ENCODE measurements at regions not wholly inside any gene's neighbourhood (a gene's known extent, or its start where the extent isn't known, plus 50 kb on each side); places are given as distances from the start of the nearest gene placed in this dataset.

DNA sequence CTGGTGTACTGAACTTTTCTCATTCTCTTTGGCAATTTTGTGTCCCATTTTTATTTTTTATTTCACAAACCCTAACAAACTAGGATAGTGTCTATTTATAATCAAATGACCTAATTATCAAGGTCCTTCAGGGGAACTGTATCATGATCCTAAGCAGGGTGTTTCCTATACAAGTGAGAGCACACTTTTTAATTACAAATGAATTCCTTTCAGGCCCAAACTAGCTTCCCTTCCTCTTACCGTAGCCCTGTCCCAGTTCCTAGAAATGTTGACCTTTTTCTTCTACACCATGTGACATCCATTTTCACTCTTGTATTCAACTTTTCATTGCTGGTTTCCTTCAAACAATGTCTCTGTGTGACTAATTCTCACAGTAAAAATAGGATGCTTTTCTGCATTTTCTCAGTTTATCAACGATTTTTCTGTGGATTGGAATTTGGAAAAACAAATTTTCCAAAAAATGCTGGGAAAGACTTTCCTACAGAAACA lies 411.4 kb downstream of the CCDC91 start:
- no peak for DNase-seq

DNA sequence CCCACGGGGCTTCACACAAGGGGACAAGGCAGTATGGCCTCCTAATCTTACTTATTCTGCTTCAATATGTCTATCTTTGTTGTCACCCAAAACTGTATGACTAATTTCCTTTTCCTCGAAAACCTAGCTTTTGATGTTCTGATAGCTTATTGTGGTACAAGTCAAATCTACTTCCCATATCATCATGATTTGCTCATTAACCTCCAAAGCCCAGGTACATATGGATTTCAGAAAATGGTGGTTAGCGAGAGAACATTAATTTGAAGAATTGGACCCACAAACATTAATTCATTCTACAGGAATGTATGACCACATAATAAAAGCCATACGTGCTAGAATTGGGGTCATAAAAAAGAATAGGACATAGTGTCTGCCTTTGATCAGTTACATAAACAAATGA lies 412.5 kb downstream of the CCDC91 start:
- no peak for DNase-seq

GRCh38 chr12:28603239-28603638 lies 413.0 kb downstream of the CCDC91 start:
- DNase-seq, result no peak

DNA sequence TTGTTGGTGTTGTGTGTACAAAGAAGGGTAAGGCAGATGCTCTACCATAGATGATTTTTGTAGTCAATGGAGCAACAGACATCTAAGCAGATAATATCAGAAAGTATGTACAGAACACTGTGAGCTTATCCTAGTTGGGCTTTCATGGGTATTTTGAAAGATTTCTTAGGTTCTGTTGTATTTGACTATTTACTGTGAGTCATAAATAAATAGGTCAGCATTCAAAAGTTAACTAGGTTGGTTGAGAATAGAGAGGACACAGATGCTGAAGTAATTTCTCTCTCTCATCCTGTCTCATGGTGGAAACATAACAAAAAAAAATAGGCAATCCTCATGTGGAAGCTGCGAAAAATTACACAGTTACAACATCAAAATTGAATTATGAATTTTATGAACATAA lies 413.5 kb downstream of the CCDC91 start:
- no peak for DNase-seq

DNA sequence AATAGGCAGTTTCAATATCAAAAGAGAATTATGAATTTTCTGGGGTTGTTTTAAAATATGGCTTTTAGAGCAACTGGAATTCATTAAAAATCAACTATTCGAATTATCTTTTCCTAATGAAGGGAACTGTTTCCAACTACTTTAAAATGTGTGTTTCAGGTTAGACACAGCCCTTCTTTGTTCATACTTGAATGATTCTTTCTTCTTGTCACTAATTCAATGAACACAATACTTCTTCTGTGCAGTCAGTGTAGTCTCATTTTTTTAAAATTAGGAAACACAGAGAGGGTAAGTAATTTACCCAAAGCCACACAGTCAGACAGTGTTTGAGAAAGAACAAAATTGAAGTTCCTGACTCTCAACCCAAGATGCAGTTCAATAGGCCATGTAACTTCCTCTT lies 414.0 kb downstream of the CCDC91 start:
- DNase-seq, result no peak

DNA sequence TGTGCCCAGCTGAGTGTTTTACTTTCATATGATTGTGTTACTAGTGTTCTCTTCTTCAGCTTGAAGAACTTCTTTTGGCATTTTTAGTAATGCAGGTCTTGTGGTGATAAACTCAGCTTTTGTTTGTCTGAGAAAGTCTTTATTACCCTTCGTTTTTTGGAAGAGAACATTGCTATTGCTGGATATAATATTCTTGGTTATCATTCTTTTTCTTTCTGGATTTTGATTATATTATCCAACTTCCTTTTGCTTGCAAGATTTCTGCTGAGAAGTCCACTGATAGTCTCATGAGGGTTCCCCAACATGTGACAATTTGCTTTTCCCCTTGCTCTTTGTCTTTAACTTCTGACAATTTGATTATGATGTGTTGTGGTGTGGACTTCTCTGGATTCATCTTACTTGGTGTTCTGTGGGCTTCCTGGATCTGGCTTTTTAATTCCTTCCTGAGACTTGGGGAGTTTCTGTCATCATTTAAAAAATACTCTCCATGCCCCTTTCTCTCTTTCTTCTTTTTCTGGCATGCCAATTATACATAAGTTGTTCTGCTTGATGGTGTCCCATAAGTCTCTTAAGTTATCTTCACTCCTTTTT lies 416.8 kb downstream of the CCDC91 start:
- DNase-seq, result no peak

DNA sequence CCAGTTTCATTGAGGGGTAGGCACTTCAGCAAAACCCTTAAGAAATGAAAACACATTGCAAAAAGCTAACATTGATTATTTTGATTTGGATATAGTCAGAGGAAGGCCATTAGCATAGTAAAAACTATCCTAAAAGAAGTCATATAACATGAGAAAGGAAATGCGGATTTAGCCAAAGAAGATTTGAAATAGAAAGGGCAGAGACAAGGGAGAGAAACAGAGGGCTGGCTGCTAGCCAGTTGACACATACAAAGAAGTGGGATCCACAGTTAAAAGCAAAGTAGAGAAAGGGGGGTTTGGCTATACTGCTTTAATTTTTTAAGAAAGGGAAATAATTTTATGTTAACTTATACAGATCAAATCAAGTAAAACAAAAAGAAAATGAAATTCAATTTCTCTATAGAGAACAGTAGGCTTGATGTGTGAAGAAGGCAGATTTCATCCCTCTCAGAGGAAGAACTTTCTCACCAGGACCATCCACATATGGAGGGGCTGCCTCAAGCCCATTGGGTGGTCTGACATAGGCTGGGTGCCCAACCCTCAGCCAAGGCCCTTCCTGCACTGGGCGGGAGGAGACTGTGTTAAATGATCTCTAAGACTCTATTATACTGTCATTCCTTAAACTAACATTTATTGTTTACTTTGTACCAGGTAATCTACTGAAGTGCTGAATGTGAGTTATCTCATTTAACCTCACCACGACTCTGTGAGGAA lies 420.3 kb downstream of the CCDC91 start:
- DNase-seq, result no peak

GRCh38 chr12:28611115-28611435 lies 420.8 kb downstream of the CCDC91 start:
- DNase-seq, result peak; percentile 20

DNA sequence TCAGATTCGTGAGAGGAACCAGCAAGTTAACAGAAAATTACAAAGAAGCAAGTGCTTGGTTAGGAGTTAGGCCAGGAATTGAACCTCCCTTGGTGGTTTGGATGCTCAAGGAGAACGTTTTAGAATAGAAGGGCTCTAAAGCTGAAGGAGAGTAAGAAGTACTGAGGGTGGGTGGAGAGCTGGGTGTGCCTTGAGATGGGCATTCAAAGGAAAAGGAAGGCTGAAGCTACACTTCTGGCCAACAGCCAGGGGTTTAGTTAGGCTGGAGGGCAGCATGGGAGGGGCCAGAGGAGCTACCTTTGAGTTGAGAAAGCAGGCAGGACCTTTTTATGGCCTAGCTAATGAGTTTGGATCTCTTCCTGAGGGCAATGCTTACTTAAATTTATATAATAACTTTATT lies 421.2 kb downstream of the CCDC91 start:
- no peak for DNase-seq

DNA sequence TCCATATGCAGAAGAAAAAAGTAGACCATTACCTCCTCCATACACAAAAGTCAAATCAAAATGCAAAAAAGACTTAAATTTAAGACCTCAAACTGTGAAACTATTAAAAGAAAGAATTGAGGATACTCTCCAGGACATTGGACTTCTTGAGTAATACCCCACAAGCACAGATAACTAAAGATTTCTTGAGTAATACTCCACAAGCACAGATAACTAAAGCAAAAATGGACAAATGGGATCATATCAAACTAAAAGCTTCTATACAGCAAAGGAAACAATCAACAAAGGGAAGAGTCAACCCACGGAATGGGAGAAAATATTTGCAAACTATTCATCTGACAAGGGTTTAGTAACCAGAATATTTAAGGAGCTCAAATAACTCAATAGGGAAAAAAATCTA lies 427.9 kb downstream of the CCDC91 start:
- no peak for DNase-seq

GRCh38 chr12:28618772-28619171 lies 428.5 kb downstream of the CCDC91 start:
- no peak for DNase-seq

GRCh38 chr12:28620281-28620680 lies 430.0 kb downstream of the CCDC91 start:
- no peak for DNase-seq

DNA sequence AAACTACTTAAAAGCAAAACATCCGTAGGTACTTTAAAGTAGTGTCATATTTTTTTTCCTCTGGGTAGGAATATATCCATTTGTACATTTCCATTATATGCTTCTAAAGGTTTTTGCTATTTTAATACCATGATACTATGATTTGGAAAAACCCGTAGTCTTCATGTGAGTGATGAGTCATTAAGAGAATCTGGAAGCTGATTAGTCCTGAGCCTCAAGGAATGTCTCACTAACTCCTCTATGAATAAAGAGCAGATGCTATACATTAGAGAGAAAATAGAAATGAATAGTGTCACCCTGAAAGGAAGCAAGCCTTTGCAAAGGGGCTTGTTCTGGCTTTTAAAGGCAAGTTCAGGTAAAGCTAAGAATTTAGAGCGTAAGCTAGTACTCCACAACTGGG lies 432.1 kb downstream of the CCDC91 start:
- peak; percentile 48 for DNase-seq

GRCh38 chr12:28626504-28626903 lies 436.2 kb downstream of the CCDC91 start:
- DNase-seq, result no peak

- DNase-seq, result no peak
Observed at GRCh38 chr12:28629691-28630090, 439.4 kb downstream of the CCDC91 start.

DNA sequence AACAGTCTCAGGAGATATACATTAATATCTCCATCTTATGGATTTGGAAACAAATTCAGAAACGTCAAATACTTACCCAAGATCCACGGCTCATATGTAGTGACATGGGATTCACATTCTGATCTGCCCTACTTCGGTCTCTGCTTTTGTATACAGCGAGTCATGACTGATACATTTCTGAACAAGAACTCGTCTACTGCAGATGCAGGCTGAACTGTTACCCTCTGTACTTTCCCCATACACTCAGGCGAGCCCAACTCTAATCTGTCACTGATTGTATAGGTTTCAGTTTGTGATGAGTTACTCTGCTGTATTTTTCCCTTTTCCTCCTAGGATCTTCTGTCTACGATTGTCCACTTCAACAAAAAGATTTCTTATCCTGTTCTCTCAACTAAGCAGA lies 441.6 kb downstream of the CCDC91 start:
- no peak for DNase-seq

DNA sequence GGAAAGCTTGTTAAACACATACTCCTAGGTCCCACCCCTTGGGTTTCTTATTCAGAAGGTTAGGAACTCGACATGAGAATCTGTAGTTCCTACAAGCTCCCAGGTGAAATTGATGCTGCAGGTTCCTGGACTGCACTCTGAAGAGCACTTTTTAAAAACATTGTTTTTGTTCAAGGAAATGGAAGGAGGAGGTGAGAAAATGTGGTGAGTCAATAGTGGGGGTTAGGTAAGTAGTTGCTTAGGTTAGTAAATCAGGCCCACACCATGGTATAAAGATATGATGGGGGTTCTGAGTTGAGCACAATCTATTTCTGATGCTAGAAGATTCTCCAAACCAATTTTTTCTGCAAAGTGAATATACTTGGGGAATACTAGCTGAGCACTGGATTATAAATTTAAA lies 450.3 kb downstream of the CCDC91 start:
- DNase-seq, result no peak

- DNase-seq, result no peak
Observed at GRCh38 chr12:28645436-28645835, 455.2 kb downstream of the CCDC91 start.

DNA sequence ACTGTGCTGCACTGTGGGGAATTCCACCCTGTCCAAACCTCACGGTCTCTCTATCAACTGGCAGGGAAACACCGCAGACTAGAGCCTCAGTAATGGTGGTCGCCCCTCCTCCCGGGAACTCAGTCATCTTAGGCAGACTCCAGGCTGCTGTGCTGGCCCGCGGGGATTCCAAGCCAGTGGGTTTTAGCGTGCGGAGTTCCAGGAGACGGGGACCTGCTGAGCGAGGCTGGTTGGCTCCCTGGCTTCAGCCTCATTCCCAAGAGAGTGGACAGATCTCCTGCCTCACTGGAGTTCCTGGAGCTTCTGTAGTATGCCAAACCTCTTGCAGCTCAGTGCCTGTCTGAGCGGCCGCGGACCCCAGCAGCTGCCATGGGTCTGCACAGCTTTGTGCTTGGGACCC lies 455.6 kb downstream of the CCDC91 start:
- no peak for DNase-seq

- DNase-seq, result no peak
Observed at GRCh38 chr12:28650906-28651305, 460.6 kb downstream of the CCDC91 start.

DNA sequence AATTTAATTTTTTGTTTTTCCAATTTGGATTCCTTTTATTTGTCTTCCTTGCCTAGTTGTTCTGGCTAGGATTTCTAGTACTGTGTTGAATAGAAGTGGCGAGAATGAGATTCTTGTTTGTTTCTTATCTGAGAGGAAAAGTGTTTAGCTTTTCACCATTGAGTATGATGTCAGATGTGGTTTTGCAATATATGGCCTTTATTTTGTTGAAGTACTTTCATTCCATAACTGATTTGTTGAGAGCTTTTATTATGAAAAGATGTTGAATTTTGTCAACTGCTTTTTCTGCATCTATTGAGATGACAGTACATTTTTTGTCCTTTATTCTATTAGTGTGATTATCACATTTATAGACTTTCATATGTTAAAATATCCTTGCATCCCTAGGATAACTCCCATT lies 462.0 kb downstream of the CCDC91 start:
- no peak for DNase-seq

GRCh38 chr12:28681980-28682379 lies 467.1 kb upstream of the FAR2 start:
- no peak for DNase-seq

- no peak for DNase-seq
Observed at GRCh38 chr12:28683366-28683765, 465.7 kb upstream of the FAR2 start.

- no peak for DNase-seq
Observed at GRCh38 chr12:28689398-28690175, 459.5 kb upstream of the FAR2 start.
